ENCODE measurements at regions not wholly inside any gene's neighbourhood (a gene's known extent, or its start where the extent isn't known, plus 50 kb on each side); places are given as distances from the start of the nearest gene placed in this dataset.

GRCh38 chr4:177175473-177175872 lies 134.2 kb upstream of the NEIL3 start:
- TF ChIP-seq, protein P1, sequence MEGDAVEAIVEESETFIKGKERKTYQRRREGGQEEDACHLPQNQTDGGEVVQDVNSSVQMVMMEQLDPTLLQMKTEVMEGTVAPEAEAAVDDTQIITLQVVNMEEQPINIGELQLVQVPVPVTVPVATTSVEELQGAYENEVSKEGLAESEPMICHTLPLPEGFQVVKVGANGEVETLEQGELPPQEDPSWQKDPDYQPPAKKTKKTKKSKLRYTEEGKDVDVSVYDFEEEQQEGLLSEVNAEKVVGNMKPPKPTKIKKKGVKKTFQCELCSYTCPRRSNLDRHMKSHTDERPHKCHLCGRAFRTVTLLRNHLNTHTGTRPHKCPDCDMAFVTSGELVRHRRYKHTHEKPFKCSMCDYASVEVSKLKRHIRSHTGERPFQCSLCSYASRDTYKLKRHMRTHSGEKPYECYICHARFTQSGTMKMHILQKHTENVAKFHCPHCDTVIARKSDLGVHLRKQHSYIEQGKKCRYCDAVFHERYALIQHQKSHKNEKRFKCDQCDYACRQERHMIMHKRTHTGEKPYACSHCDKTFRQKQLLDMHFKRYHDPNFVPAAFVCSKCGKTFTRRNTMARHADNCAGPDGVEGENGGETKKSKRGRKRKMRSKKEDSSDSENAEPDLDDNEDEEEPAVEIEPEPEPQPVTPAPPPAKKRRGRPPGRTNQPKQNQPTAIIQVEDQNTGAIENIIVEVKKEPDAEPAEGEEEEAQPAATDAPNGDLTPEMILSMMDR (IDR thresholded peaks at IDR 0.05) = no peak
- TF ChIP-seq POLR2A (IDR thresholded peaks at IDR 0.05) = no peak

All from adrenal gland (tissue), 5 donors.